Peyer's patch (tissue), 4 donors: ENCODE measurements at regions not wholly inside any gene's neighbourhood (a gene's known extent, or its start where the extent isn't known, plus 50 kb on each side); places are given as distances from the start of the nearest gene placed in this dataset.

Experiments
- DNase-seq, 3 donors: peaks; one replicate each; pipeline ENCODE4 v3.0.0-alpha.2; 2017 to 2019
- H3K27ac ChIP-seq, 4 donors: fragments of 200-600 bp; sonication (generic); one replicate each; pipeline ENCODE4 v1.5.1; 2016 to 2019
- H3K27me3 ChIP-seq, 2 donors: fragments of 200-600 bp; sonication (generic); one replicate each; pipeline ENCODE4 v1.5.1; 2019
- H3K36me3 ChIP-seq, 3 donors: fragments of 200-600 bp; sonication (generic); one replicate each; pipeline ENCODE4 v1.5.1; 2016 to 2019
- H3K4me1 ChIP-seq, 4 donors: fragments of 200-600 bp; sonication (generic); one replicate each; pipeline ENCODE4 v1.5.1; 2016 to 2019
- H3K4me3 ChIP-seq, 4 donors: fragments of 200-600 bp; sonication (generic); 1 replicate in 3 of 4; 2 replicates in 1 of 4; pipeline ENCODE4 v1.5.1; 2016 to 2019; ENCODE audit warnings: mild to moderate bottlenecking in 1 of 4
- H3K9me3 ChIP-seq, 4 donors: fragments of 200-600 bp; sonication (generic); one replicate each; pipeline ENCODE4 v1.5.1; 2016 to 2019; ENCODE audit warnings: mild to moderate bottlenecking in 1 of 4
- POLR2A ChIP-seq, 2 donors: fragments of 450-650 bp; IDR thresholded peaks; one replicate each; pipeline ENCODE4 v1.5.1; 2017; ENCODE audit warnings: antibody characterized with exemption in 2 of 2, mild to moderate bottlenecking in 2 of 2, moderate library complexity in 2 of 2
- TF ChIP-seq, protein P1 (sequence below), 6 experiments: fragments of 450-650 bp in 4 of 6; fragments of 200-600 bp in 2 of 6; sonication (generic) in 1 of 6; IDR thresholded peaks; one replicate each; pipeline ENCODE4 v1.5.1; 2017 to 2019; ENCODE audit warnings: antibody characterized with exemption in 6 of 6, mild to moderate bottlenecking in 3 of 6, moderate library complexity in 1 of 6

DNA sequence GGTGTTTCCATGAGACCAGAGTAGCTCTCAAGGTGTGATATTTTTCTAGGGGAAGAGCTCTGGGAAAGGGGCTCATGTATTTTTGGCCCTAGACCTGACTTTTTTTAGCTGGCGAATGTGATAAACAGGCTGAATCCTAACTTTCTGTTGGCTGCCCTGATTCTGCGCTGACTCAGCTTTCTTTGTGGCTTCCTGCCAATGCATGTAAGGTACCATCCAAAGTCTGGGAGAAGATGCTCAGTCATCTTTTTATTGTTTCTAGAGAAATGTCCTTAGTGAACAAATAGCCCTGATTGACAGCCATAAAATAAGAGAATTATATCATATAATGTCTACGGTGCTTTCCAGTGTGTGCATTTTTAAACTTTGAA, 113.6 kb upstream of the MBNL2 start:
- DNase-seq = peak in 1 of 3 donors; percentile 79
- no peak for TF ChIP-seq POLR2A (IDR thresholded peaks at IDR 0.05)
- TF ChIP-seq, protein P1, sequence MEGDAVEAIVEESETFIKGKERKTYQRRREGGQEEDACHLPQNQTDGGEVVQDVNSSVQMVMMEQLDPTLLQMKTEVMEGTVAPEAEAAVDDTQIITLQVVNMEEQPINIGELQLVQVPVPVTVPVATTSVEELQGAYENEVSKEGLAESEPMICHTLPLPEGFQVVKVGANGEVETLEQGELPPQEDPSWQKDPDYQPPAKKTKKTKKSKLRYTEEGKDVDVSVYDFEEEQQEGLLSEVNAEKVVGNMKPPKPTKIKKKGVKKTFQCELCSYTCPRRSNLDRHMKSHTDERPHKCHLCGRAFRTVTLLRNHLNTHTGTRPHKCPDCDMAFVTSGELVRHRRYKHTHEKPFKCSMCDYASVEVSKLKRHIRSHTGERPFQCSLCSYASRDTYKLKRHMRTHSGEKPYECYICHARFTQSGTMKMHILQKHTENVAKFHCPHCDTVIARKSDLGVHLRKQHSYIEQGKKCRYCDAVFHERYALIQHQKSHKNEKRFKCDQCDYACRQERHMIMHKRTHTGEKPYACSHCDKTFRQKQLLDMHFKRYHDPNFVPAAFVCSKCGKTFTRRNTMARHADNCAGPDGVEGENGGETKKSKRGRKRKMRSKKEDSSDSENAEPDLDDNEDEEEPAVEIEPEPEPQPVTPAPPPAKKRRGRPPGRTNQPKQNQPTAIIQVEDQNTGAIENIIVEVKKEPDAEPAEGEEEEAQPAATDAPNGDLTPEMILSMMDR (IDR thresholded peaks at IDR 0.05) = no peak
- H3K27ac ChIP-seq = no peak overlapping the region
- no peaks in the 10 kb centered on the region for H3K36me3 ChIP-seq
- no peaks in the 10 kb centered on the region for H3K9me3 ChIP-seq
- H3K4me3 ChIP-seq = no peak overlapping the region
- H3K4me1 ChIP-seq = peaks cover 0 to 20% (median 0%) of the 10 kb centered on the region in 4 donors
- H3K27me3 ChIP-seq = no peaks in the 10 kb centered on the region

DNA sequence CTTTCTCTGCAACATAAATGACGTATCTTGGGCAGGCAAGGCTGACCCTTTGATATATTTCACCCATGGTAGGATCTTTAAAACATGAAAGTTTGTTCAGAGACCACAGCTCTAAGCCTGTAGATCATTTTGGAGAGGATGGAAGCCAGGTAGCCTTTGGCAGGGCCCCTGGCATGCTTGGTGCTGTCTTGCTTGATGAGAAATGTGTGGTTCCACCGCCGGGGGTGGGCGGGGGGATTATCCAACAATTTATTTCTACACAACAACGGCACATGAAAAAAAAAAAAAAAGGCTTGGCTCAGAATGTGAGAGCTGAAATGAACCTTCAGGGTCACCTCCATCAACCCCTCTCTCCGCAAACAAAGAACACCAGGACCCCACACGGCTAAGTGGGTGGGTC, 112.9 kb upstream of the MBNL2 start:
- H3K4me1 ChIP-seq = peaks cover 0 to 20% (median 0%) of the 10 kb centered on the region in 4 donors
- H3K27me3 ChIP-seq = no peaks in the 10 kb centered on the region
- H3K4me3 ChIP-seq = no peak overlapping the region
- TF ChIP-seq POLR2A (IDR thresholded peaks at IDR 0.05) = no peak
- TF ChIP-seq, protein P1 (IDR thresholded peaks at IDR 0.05) = no peak
- no peaks in the 10 kb centered on the region for H3K36me3 ChIP-seq
- no peaks in the 10 kb centered on the region for H3K9me3 ChIP-seq
- H3K27ac ChIP-seq = peak overlapping the region in 1 of 4 donors; percentile 32
- no peak for DNase-seq

DNA sequence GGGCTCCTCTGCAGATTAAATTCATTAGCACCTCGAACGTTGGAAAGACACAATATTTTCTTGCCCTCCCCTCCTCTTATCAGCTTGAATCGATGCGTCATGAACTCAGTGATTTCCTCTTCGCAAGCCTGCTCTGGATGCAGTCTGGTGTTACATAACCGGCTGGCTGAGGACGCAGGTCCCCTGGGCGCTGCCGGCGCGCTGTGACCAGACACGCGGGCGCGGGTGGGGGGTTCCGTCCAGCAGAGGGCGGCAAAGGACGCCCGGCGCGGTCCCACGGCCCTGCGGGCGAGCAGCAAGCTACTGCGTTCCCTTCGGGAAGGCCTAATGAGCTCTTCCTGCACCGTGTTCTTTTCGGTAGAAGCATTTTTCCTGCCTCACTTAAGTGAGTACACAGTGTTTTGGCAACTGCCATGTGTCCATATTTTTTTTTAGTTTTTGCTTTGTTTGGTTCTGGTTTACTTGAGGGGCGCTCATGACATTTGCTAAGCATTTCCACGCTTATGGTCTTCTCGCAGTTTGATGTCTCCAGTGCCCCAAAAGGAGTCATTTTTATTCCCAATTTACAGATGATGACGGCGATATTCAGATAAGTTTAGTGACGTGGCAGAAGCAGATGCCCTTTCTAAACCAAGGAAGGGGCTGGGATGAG, 112.2 kb upstream of the MBNL2 start:
- Histone ChIP-seq H3K27ac (peak overlapping the region in 2 of 4 donors; percentile 32), H3K9me3 (no peaks in the 10 kb centered on the region), H3K4me3 (peak overlapping the region in 2 of 4 donors; percentile 15 to 22), H3K27me3 (no peaks in the 10 kb centered on the region), H3K36me3 (no peaks in the 10 kb centered on the region), H3K4me1 (peaks cover 0 to 20% (median 0%) of the 10 kb centered on the region in 4 donors)
- TF ChIP-seq, protein P1 (IDR thresholded peaks at IDR 0.05) = peak; percentile 70 to 98 (median 96)
- TF ChIP-seq POLR2A (IDR thresholded peaks at IDR 0.05) = no peak
- DNase-seq = peak; percentile 57 to 95 (median 93)

DNA sequence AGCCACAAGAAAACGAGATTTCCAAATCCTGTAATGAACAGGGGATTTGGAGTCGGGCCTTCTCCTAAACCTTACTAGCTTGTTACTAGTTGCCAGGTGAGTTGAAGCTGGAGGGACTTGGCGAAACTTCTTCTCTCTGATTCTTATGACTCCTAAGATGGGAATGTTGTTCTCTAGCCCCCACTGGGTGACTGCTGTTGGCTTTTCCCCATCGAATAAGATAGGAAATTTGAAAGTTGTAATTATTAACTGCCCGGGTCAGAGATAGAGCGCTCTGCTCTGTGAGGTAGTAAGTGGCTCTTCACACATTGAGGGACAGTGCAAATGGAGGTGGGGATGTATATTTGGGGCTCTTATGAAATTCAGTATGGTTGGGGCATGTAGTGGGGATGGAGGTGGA, 111.2 kb upstream of the MBNL2 start:
- Histone ChIP-seq H3K4me3 (no peak overlapping the region), H3K27me3 (no peaks in the 10 kb centered on the region), H3K36me3 (no peaks in the 10 kb centered on the region), H3K4me1 (peaks cover 0 to 20% (median 0%) of the 10 kb centered on the region in 4 donors), H3K9me3 (no peaks in the 10 kb centered on the region), H3K27ac (peak overlapping the region in 1 of 4 donors; percentile 38)
- TF ChIP-seq POLR2A (IDR thresholded peaks at IDR 0.05) = no peak
- TF ChIP-seq, protein P1 (IDR thresholded peaks at IDR 0.05) = no peak
- no peak for DNase-seq

DNA sequence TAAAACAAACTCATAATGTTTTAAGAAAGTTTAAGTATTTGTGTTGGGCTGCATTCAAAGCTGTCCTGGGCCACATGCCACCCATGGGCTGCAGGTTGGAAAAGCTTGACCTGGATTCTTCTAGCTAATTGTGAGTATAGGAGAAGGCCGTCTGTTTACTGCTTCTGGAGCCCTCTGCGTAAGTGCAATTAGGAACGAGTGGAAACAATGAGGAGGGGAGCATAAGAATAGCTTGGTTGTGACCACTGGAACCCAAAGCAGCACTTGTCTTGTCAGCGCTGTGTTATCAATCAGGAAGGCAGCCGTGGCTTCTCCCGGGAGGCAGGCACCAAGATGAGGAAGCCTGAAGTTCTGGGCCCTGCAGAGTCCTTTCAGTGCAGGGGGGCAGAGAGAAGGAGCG, 110.4 kb upstream of the MBNL2 start:
- H3K27me3 ChIP-seq = no peaks in the 10 kb centered on the region
- H3K27ac ChIP-seq = peak overlapping the region in 1 of 4 donors; percentile 63
- peaks cover 0 to 20% (median 0%) of the 10 kb centered on the region in 4 donors for H3K4me1 ChIP-seq
- TF ChIP-seq, protein P1 (IDR thresholded peaks at IDR 0.05) = no peak
- no peak for TF ChIP-seq POLR2A (IDR thresholded peaks at IDR 0.05)
- H3K4me3 ChIP-seq = no peak overlapping the region
- DNase-seq = no peak
- no peaks in the 10 kb centered on the region for H3K36me3 ChIP-seq
- H3K9me3 ChIP-seq = no peaks in the 10 kb centered on the region
